GM23338 (cell line): ENCODE measurements at regions not wholly inside any gene's neighbourhood (a gene's known extent, or its start where the extent isn't known, plus 50 kb on each side); places are given as distances from the start of the nearest gene placed in this dataset.

ENCODE experiments used
- ATAC-seq: fragments of 200-7000 bp; cut with Tn5 transposase; 3 replicates; pipeline ENCODE4 v1.9.1; 2020
- DNase-seq: peaks from one replicate; pipeline ENCODE4 v3.0.0-alpha.2; 2015; ENCODE audit warnings: low spot score
- H2AFZ ChIP-seq: fragments of 200-600 bp; sonication (generic); 2 replicates; pipeline ENCODE4 v1.8.0; 2016; ENCODE audit warnings: antibody characterized with exemption, mild to moderate bottlenecking, moderate library complexity
- H3F3A ChIP-seq: fragments of 200-600 bp; sonication (generic); replicated peaks from 2 replicates; pipeline ENCODE4 v1.8.0; 2017; ENCODE audit warnings: antibody characterized with exemption, mixed run types, low read depth
- H3K27ac ChIP-seq: fragments of 200-600 bp; sonication (generic); 2 replicates; pipeline ENCODE4 v1.6.1; 2016; ENCODE audit warnings: low read depth
- H3K27me3 ChIP-seq: fragments of 200-600 bp; sonication (generic); 2 replicates; pipeline ENCODE4 v1.8.0; 2016; ENCODE audit warnings: mild to moderate bottlenecking, mixed run types, moderate library complexity; ENCODE audit not compliant: insufficient read depth
- H3K36me3 ChIP-seq: fragments of 200-600 bp; sonication (generic); 2 replicates; pipeline ENCODE4 v1.8.0; 2016; ENCODE audit warnings: mild to moderate bottlenecking; ENCODE audit not compliant: insufficient read depth
- H3K4me1 ChIP-seq: fragments of 200-600 bp; sonication (generic); 2 replicates; pipeline ENCODE4 v1.8.0; 2016; ENCODE audit warnings: mild to moderate bottlenecking, moderate library complexity; ENCODE audit not compliant: insufficient read depth
- H3K4me2 ChIP-seq: fragments of 200-600 bp; sonication (generic); 2 replicates; pipeline ENCODE4 v1.7.1; 2017; ENCODE audit warnings: mixed run types
- H3K4me3 ChIP-seq: fragments of 200-600 bp; sonication (generic); 2 replicates; pipeline ENCODE4 v1.6.1; 2016; ENCODE audit warnings: mixed run types
- H3K79me2 ChIP-seq: fragments of 200-600 bp; sonication (generic); replicated peaks from 2 replicates; pipeline ENCODE4 v1.8.0; 2017; ENCODE audit warnings: mild to moderate bottlenecking; ENCODE audit not compliant: insufficient read depth
- H3K9me2 ChIP-seq: fragments of 200-600 bp; sonication (generic); 2 replicates; pipeline ENCODE4 v1.8.0; 2017; ENCODE audit not compliant: insufficient read depth
- H4K20me1 ChIP-seq: fragments of 200-600 bp; sonication (generic); replicated peaks from 2 replicates; pipeline ENCODE4 v1.8.0; 2017; ENCODE audit warnings: mild to moderate bottlenecking; ENCODE audit not compliant: insufficient read depth
- H3K27ac Mint-ChIP-seq: 2 replicates; pipeline ENCODE4 v1.8.0; 2020; ENCODE audit warnings: inconsistent platforms, mild to moderate bottlenecking, moderate library complexity, mixed read lengths
- H3K27me3 Mint-ChIP-seq: 3 replicates; pipeline ENCODE4 v1.8.0; 2022; ENCODE audit warnings: low read depth, mild to moderate bottlenecking, moderate library complexity, mixed read lengths, inconsistent platforms; ENCODE audit not compliant: insufficient read depth, poor library complexity
- H3K36me3 Mint-ChIP-seq: 3 replicates; pipeline ENCODE4 v1.8.0; 2021; ENCODE audit warnings: low read depth, mild to moderate bottlenecking, inconsistent platforms, moderate library complexity, mixed read lengths
- H3K4me1 Mint-ChIP-seq: 3 replicates; pipeline ENCODE4 v1.8.0; 2020; ENCODE audit warnings: mild to moderate bottlenecking, inconsistent platforms, mixed read lengths
- H3K4me3 Mint-ChIP-seq: 3 replicates; pipeline ENCODE4 v1.8.0; 2021; ENCODE audit warnings: moderate library complexity, mild to moderate bottlenecking, inconsistent platforms, mixed read lengths
- H3K9me3 Mint-ChIP-seq: 3 replicates; pipeline ENCODE4 v1.8.0; 2020; ENCODE audit warnings: moderate library complexity, mild to moderate bottlenecking, inconsistent platforms, mixed read lengths
- CTCF ChIP-seq, 2 experiments: fragments of 200-600 bp in 1 of 2; sonication (generic) in 1 of 2; conservative IDR thresholded peaks; 2 replicates each; pipeline versions ENCODE4 v1.5.1 to v1.6.1; 2016 to 2017; ENCODE audit warnings: antibody characterized with exemption in 2 of 2, low read depth in 2 of 2, mild to moderate bottlenecking in 2 of 2, moderate library complexity in 1 of 2
- ETS1 ChIP-seq: IDR thresholded peaks from 2 replicates; pipeline ENCODE4 v1.6.1; 2016; ENCODE audit warnings: antibody characterized with exemption
- JUNB ChIP-seq: IDR thresholded peaks from one replicate; pipeline ENCODE4 v1.6.1; 2016; ENCODE audit warnings: antibody characterized with exemption; ENCODE audit not compliant: unreplicated experiment
- NANOG ChIP-seq: IDR thresholded peaks from 2 replicates; pipeline ENCODE4 v1.6.1; 2016; ENCODE audit warnings: antibody characterized with exemption, borderline replicate concordance
- POLR2AphosphoS5 ChIP-seq: IDR thresholded peaks from 2 replicates; pipeline ENCODE4 v1.6.1; 2016; ENCODE audit warnings: antibody characterized with exemption, low read depth

- Histone ChIP-seq H3F3A (no peaks in the 10 kb centered on the region), H3K9me2 (no peaks in the 10 kb centered on the region), H3K4me3 (no peak overlapping the region), H3K4me2 (no peak overlapping the region), H3K4me1 (peaks cover 18% of the 10 kb centered on the region), H2AFZ (no peak overlapping the region), H3K27ac (no peak overlapping the region), H4K20me1 (no peaks in the 10 kb centered on the region), H3K27me3 (peaks cover 4% of the 10 kb centered on the region; the same call in 1 of the 2 replicates), H3K36me3 (no peaks in the 10 kb centered on the region), H3K79me2 (no peaks in the 10 kb centered on the region)
- H3K27me3 Mint-ChIP-seq = no peaks in the 10 kb centered on the region
- H3K4me1 Mint-ChIP-seq = peaks cover 20% of the 10 kb centered on the region
- H3K36me3 Mint-ChIP-seq = no peaks in the 10 kb centered on the region
- no peak overlapping the region for H3K27ac Mint-ChIP-seq
- H3K9me3 Mint-ChIP-seq = no peaks in the 10 kb centered on the region
- ATAC-seq = no peak
- DNase-seq = no peak
- H3K4me3 Mint-ChIP-seq = no peak overlapping the region
- TF ChIP-seq NANOG (no peak), ETS1 (no peak)
Observed at GRCh38 chr6:9610620-9611415, 804.1 kb downstream of the TFAP2A start.

GRCh38 chr6:9606435-9607134, 808.3 kb downstream of the TFAP2A start:
- no peaks in the 10 kb centered on the region for H3K79me2 ChIP-seq

More at GRCh38 chr6:9606435-9607134, 808.3 kb downstream of the TFAP2A start:
- ATAC-seq (peak; percentile 100), DNase-seq (peak; percentile 79)
- Mint-ChIP-seq H3K27me3 (no peaks in the 10 kb centered on the region), H3K4me3 (no peak overlapping the region), H3K36me3 (no peaks in the 10 kb centered on the region), H3K27ac (no peak overlapping the region), H3K9me3 (no peaks in the 10 kb centered on the region), H3K4me1 (peaks cover 15% of the 10 kb centered on the region)
- peaks cover 4% of the 10 kb centered on the region; the same call in 1 of the 2 replicates for H3K27me3 ChIP-seq
- peak overlapping the region; percentile 90 for H2AFZ ChIP-seq
- no peaks in the 10 kb centered on the region for H3K9me2 ChIP-seq
- H3K27ac ChIP-seq = 0 out of 2 replicates have a peak overlapping the region, but pooled peaks have one; percentile 28
- H3K4me3 ChIP-seq = peak overlapping the region; percentile 28; the same call in 1 of the 2 replicates
- no peaks in the 10 kb centered on the region for H3K36me3 ChIP-seq
- no peaks in the 10 kb centered on the region for H3F3A ChIP-seq
- peaks cover 22% of the 10 kb centered on the region for H3K4me1 ChIP-seq
- no peak for TF ChIP-seq POLR2AphosphoS5
- TF ChIP-seq CTCF (conservative IDR thresholded peaks at IDR 0.05; ENCODE audit: low read depth in 2 of 2) = peak; percentile 21 to 22; a peak in 2 of 4 replicates
- no peak for TF ChIP-seq JUNB
- TF ChIP-seq NANOG = no peak
- no peaks in the 10 kb centered on the region for H4K20me1 ChIP-seq
- H3K4me2 ChIP-seq = peak overlapping the region; percentile 62
